NB4 (cell line): ENCODE measurements at regions not wholly inside any gene's neighbourhood (a gene's known extent, or its start where the extent isn't known, plus 50 kb on each side); places are given as distances from the start of the nearest gene placed in this dataset.

Experiments used
- DNase-seq: peaks from one replicate; pipeline ENCODE4 v3.0.0; 2010; ENCODE audit warnings: low read depth
- H3K4me3 ChIP-seq: one replicate; pipeline ENCODE4 v1.5.1; 2011; ENCODE audit warnings: mild to moderate bottlenecking, low read depth, low read length, moderate library complexity
- MYC ChIP-seq: IDR thresholded peaks from 2 replicates; pipeline ENCODE4 v1.6.1; 2011; ENCODE audit warnings: low read depth, low read length
- POLR2A ChIP-seq: IDR thresholded peaks from 2 replicates; pipeline ENCODE4 v1.6.1; 2011; ENCODE audit warnings: mild to moderate bottlenecking; ENCODE audit not compliant: insufficient read length; ENCODE audit errors: extremely low read depth
- TF ChIP-seq, protein P1 (sequence below): IDR thresholded peaks from one replicate; pipeline ENCODE4 v1.5.1; 2012; ENCODE audit warnings: low read depth, low read length
- TF ChIP-seq, protein P2 (sequence below): IDR thresholded peaks from 2 replicates; pipeline ENCODE4 v1.6.1; 2011; ENCODE audit warnings: low read depth, low read length

DNA sequence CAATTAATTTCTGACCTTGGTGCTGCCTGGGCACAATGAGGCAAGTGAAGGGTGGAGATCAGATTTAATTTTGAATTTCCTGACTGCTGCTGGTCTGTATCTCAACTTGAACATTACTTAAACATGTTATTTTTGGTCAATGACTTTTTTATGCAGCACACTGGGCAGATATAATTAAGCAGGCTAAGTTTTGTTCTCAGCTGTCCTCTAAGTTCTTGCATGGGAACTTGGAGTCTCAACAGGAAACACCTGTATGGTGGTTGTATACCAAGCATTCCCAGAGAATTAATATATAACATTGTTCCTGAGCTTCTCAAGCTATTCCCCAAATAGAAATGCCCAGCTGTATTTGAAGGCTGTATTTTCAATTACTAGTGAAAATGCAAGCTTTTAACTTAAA, 113.5 kb upstream of the EDNRB start:
- DNase-seq = no peak
- no peak for TF ChIP-seq POLR2A
- TF ChIP-seq, protein P1, sequence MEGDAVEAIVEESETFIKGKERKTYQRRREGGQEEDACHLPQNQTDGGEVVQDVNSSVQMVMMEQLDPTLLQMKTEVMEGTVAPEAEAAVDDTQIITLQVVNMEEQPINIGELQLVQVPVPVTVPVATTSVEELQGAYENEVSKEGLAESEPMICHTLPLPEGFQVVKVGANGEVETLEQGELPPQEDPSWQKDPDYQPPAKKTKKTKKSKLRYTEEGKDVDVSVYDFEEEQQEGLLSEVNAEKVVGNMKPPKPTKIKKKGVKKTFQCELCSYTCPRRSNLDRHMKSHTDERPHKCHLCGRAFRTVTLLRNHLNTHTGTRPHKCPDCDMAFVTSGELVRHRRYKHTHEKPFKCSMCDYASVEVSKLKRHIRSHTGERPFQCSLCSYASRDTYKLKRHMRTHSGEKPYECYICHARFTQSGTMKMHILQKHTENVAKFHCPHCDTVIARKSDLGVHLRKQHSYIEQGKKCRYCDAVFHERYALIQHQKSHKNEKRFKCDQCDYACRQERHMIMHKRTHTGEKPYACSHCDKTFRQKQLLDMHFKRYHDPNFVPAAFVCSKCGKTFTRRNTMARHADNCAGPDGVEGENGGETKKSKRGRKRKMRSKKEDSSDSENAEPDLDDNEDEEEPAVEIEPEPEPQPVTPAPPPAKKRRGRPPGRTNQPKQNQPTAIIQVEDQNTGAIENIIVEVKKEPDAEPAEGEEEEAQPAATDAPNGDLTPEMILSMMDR = no peak
- TF ChIP-seq MYC = no peak
- TF ChIP-seq, protein P2, sequence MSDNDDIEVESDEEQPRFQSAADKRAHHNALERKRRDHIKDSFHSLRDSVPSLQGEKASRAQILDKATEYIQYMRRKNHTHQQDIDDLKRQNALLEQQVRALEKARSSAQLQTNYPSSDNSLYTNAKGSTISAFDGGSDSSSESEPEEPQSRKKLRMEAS = no peak
- no peak overlapping the region for H3K4me3 ChIP-seq

DNA sequence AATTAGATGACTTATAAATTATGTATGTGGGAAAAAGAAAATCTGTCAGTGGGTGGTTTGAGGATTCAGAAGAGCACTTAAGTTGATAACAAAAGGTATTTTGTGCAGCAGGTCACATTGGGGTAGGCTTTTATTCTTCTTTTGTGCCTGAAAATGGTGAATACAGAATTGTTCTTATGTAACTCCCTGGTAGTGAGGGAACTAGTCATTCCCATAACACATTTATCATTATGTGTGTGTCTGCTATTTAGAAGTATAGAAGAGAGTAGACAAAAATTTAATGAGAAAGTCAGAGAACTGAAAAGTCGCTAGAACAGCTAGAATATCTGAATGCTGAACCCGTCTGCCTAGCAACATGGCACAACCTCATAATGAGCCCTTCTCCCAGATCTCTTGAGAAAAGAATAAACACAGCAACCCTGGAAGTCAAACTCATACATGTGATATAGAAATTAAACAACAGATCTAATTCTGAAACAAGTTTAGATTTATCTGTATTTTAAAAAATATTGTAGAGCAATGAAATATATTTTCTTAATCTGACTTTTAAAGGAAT, 111.8 kb upstream of the EDNRB start:
- H3K4me3 ChIP-seq = no peak overlapping the region
- DNase-seq = no peak
- TF ChIP-seq POLR2A (no peak), MYC (no peak)
- TF ChIP-seq, protein P2 = no peak
- TF ChIP-seq, protein P1 = no peak

DNA sequence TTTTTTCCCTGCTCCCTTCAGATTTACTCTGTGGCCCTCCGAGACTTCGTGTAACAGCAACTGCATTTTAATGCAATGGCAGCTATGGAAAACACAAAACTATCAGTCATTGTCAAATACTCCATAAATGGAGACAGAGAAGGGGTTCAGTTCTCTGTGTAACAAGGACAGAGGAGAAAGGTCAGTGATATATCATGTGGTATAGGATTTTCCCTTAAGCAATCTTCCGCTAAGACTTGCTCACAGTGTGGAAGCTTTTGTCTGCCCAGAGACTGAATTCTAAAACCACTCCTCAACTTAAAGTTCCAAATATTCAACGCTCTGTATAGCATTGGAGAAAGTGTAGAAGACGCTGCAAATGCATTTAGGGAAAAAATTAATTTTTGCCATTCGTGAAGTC, 111.3 kb upstream of the EDNRB start:
- TF ChIP-seq, protein P1 = no peak
- TF ChIP-seq, protein P2 = no peak
- H3K4me3 ChIP-seq = no peak overlapping the region
- DNase-seq = no peak

DNA sequence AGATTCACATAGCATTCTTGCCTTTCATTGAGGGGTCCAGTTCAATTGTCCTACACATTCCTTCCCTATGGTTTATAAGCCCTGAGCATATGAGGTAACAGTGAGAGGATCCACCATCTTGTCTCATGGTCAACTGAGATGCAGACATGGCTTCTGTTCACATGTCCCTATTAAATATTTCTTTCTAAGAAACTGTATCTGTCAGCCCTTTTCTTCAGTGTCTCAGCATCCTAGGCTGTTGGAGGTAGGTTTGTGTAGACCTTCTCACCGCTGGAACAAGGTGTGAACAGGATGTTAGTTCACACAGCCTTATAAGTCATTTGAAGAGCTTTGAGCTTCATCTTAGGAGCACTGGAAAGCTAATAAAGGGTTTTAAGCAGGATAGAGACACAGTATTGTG, 110.3 kb upstream of the EDNRB start:
- no peak overlapping the region for H3K4me3 ChIP-seq
- TF ChIP-seq, protein P1 = no peak
- TF ChIP-seq, protein P2 = no peak
- TF ChIP-seq POLR2A (no peak), MYC (no peak)
- no peak for DNase-seq

DNA sequence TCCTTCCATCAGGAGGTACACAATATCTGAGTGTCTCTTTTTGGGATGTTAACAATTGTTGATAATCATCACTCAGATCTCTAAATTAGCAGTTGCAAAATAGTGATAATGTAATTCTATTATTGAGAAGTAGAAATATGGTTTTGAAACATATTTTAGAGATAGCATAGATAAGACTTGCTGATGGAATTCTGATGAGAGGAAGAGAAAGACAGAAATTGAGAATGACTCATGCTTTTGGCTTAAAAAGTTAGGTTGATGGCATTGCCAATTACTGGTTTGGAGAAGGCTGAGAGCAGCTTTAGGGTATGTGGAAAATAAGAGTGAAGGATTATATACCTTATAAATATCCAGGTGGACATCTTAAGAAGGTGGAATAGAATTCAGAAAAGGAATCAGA, 106.4 kb upstream of the EDNRB start:
- TF ChIP-seq POLR2A (no peak), MYC (no peak)
- TF ChIP-seq, protein P1 = no peak
- TF ChIP-seq, protein P2 = no peak
- H3K4me3 ChIP-seq = no peak overlapping the region
- no peak for DNase-seq
